ENCODE measurements at regions not wholly inside any gene's neighbourhood (a gene's known extent, or its start where the extent isn't known, plus 50 kb on each side); places are given as distances from the start of the nearest gene placed in this dataset.

GRCh38 chr4:138070816-138071215 lies 171.3 kb downstream of the SLC7A11 start:
- TF ChIP-seq POLR2A (IDR thresholded peaks at IDR 0.05; ENCODE audit: low read depth, low read length) (no peak), POLR2AphosphoS5 (IDR thresholded peaks at IDR 0.05; ENCODE audit: low read depth, low read length) (no peak), TAF1 (IDR thresholded peaks at IDR 0.05; ENCODE audit: low read depth, low read length) (no peak), SPI1 (IDR thresholded peaks at IDR 0.05; ENCODE audit: low read depth, low read length) (no peak), POU2F2 (IDR thresholded peaks at IDR 0.05; ENCODE audit: low read depth, low read length) (no peak)

Data from GM12891 (cell line).